ENCODE measurements at regions not wholly inside any gene's neighbourhood (a gene's known extent, or its start where the extent isn't known, plus 50 kb on each side); places are given as distances from the start of the nearest gene placed in this dataset.

GRCh38 chr5:24923400-24923799 is 278.6 kb upstream of the CDH10 start:
- TF ChIP-seq ISL1 (CRISPR knock-in tag; IDR thresholded peaks at IDR 0.05) (no peak), CSDC2 (CRISPR knock-in tag; IDR thresholded peaks at IDR 0.05) (no peak), PATZ1 (CRISPR knock-in tag; IDR thresholded peaks at IDR 0.05; ENCODE audit: borderline replicate concordance) (no peak), PPARA (CRISPR knock-in tag; IDR thresholded peaks at IDR 0.05; ENCODE audit: borderline replicate concordance) (no peak), ZFP3 (CRISPR knock-in tag; IDR thresholded peaks at IDR 0.05) (no peak), ZNF565 (CRISPR knock-in tag; conservative IDR thresholded peaks at IDR 0.05; ENCODE audit: low read depth) (no peak), POU6F1 (CRISPR knock-in tag; IDR thresholded peaks at IDR 0.05; ENCODE audit: borderline replicate concordance, low read depth) (no peak), BACH2 (CRISPR knock-in tag; IDR thresholded peaks at IDR 0.05; ENCODE audit: borderline replicate concordance) (no peak)
- TF ChIP-seq, protein P1, sequence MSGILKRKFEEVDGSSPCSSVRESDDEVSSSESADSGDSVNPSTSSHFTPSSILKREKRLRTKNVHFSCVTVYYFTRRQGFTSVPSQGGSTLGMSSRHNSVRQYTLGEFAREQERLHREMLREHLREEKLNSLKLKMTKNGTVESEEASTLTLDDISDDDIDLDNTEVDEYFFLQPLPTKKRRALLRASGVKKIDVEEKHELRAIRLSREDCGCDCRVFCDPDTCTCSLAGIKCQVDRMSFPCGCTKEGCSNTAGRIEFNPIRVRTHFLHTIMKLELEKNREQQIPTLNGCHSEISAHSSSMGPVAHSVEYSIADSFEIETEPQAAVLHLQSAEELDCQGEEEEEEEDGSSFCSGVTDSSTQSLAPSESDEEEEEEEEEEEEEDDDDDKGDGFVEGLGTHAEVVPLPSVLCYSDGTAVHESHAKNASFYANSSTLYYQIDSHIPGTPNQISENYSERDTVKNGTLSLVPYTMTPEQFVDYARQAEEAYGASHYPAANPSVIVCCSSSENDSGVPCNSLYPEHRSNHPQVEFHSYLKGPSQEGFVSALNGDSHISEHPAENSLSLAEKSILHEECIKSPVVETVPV (CRISPR knock-in tag; IDR thresholded peaks at IDR 0.05) = no peak
- TF ChIP-seq, protein P2, sequence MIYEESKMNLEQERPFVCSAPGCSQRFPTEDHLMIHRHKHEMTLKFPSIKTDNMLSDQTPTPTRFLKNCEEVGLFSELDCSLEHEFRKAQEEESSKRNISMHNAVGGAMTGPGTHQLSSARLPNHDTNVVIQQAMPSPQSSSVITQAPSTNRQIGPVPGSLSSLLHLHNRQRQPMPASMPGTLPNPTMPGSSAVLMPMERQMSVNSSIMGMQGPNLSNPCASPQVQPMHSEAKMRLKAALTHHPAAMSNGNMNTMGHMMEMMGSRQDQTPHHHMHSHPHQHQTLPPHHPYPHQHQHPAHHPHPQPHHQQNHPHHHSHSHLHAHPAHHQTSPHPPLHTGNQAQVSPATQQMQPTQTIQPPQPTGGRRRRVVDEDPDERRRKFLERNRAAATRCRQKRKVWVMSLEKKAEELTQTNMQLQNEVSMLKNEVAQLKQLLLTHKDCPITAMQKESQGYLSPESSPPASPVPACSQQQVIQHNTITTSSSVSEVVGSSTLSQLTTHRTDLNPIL (CRISPR knock-in tag; IDR thresholded peaks at IDR 0.05; ENCODE audit: low read depth) = no peak

Measured in SK-N-SH treated with all-trans-retinoic acid at 6 μM for 48 hours (cell line).